GM19351 (cell line): ENCODE measurements at regions not wholly inside any gene's neighbourhood (a gene's known extent, or its start where the extent isn't known, plus 50 kb on each side); places are given as distances from the start of the nearest gene placed in this dataset.

Experiments used
- ATAC-seq: cut with Tn5 transposase; IDR thresholded peaks from one replicate; pipeline ENCODE4 v1.9.1; 2021; ENCODE audit warnings: mild to moderate bottlenecking, moderate library complexity; ENCODE audit not compliant: unreplicated experiment

- no peak for ATAC-seq
Observed at GRCh38 chr3:70805061-70805889, 492.8 kb upstream of the MDFIC2 start.

DNA sequence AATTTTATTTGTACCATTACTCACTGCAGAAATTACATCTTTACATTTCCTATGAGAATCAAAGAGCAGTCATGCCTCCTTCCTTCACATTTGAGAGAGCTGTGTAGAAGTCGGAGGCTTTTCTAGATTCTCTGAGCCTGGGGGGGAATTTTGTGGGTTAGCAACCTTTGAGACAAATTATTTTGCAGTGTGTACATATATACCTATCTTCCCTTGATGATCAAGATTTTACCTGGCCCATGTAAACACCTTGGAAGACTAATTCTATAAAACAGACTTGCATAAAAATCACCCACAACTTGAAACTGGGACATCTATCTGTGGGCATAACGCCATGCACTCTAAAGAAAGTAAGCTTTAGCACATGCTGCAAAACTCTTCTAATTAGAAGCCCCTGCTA, 491.5 kb upstream of the MDFIC2 start:
- no peak for ATAC-seq

DNA sequence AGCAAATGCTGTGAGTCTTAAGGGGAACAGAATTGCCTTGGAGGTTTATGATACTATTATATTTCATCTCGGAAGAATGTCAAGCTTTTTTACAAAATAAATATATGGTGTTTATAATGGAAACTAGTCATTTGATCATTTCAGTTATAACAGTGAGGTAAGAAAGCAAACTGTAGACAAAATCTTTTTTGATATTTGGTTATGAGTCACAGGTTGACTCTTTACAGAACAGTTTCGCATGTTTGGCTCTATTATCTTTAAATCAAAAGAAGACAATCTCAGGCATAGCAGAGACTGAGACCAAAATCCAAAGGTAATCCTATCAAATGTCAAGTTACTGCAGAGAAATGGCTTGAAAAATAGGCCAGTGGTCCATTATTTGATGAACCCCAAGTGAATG, 490.9 kb upstream of the MDFIC2 start:
- ATAC-seq = no peak

GRCh38 chr3:70800951-70801350, 488.5 kb upstream of the MDFIC2 start:
- no peak for ATAC-seq

GRCh38 chr3:70789878-70790277, 477.4 kb upstream of the MDFIC2 start:
- no peak for ATAC-seq

GRCh38 chr3:70780790-70781189, 468.4 kb upstream of the MDFIC2 start:
- ATAC-seq = no peak

GRCh38 chr3:70779296-70779695, 466.9 kb upstream of the MDFIC2 start:
- no peak for ATAC-seq

DNA sequence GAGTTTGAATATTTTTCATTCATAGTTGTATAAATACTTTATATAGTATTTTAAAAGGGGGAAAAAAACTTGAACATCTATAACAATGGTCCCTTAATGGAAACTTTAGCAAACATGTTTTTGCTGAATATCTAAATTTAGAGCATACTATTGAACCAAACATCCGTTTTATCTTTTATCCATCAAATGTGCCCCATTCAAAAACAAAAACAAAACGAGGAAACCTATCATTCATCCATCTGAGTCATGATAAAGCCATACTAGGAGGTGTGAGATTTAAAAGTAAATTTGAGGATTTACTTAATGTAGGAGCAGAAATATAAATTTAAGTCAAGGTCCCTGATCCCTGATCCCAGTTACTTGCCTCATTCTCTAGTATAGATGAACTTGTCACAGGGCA, 463.6 kb upstream of the MDFIC2 start:
- ATAC-seq = no peak

DNA sequence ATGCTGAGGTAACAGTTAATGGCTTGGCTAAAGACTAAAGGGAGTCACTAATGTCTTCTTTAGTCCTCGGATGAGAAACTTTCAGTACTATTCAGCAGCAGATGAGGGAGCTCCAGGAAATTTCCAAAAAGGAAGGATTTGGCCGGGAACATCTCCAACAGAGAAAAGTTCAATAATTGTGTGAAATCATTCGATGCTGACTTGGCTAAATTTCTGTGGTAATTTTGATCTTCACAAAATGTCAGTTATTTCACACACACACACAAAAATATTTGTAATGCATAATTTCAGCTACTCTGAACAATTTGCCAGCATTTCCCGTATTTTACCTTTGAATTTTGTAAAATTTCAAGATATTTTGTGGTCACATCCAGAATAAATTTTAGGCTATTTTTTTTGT, 462.8 kb upstream of the MDFIC2 start:
- no peak for ATAC-seq

- no peak for ATAC-seq
Observed at GRCh38 chr3:70774641-70775040, 462.2 kb upstream of the MDFIC2 start.

GRCh38 chr3:70771426-70772147, 459.1 kb upstream of the MDFIC2 start:
- peak; percentile 92 for ATAC-seq

DNA sequence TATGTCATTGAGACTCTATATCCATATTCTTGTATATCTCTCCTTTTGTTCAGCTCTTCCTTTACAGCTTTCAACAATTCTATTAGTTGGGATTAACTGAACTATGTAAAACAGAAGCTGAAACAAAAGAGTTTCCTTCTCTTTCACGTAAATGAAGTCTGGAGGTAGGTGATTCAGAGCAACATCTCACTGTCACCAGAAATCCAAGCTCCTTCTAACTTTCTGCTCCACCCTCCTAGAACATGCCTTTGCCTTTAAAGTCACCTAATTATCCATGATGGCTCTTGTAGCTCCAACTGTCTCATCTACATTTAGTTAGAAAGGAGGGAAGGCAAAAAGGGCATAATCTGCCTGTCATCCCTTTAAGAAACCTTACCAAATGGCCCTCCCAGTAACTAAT, 458.2 kb upstream of the MDFIC2 start:
- ATAC-seq = no peak

GRCh38 chr3:70766301-70766700, 453.9 kb upstream of the MDFIC2 start:
- no peak for ATAC-seq

GRCh38 chr3:70763894-70764293, 451.5 kb upstream of the MDFIC2 start:
- no peak for ATAC-seq

GRCh38 chr3:70757658-70758057, 445.2 kb upstream of the MDFIC2 start:
- ATAC-seq = no peak

GRCh38 chr3:70755526-70755925, 443.1 kb upstream of the MDFIC2 start:
- no peak for ATAC-seq

DNA sequence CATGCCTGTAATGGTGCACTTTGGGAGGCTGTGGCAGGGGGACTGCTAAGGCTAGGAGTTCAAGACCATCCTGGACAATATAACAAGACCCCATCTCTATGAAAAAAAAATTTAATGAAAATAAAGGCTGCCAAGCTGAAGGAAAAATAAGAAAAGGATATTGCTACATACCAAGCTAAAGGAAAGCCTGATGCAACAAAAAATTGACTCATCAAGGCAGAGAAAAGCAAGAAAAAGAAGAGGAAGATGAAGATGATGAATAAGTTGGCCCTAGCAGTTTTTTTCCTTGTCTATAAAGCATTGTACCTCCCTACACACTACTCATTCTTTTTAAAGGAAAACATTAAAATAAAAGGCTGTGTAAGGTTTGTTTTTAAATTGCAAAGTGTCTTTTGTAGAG, 441.9 kb upstream of the MDFIC2 start:
- no peak for ATAC-seq

DNA sequence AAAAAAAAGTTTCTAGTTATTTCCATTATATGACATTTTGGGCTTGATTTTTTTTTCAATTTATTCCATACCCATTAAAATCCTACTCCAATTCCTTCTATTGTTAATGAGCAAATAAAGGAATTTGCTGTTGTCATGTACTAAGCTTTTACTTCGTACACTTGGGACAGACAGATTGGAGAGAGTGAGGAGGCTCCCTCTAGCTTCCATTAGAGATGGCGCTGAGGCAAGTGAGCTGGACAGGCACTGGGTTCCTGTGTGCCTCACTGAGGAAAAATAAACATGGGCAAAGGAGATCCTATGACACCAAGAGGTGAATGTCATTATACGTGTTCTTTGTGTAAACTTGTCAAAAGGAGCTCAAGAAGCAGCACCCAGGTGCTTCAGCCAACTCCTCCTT, 441.1 kb upstream of the MDFIC2 start:
- no peak for ATAC-seq

DNA sequence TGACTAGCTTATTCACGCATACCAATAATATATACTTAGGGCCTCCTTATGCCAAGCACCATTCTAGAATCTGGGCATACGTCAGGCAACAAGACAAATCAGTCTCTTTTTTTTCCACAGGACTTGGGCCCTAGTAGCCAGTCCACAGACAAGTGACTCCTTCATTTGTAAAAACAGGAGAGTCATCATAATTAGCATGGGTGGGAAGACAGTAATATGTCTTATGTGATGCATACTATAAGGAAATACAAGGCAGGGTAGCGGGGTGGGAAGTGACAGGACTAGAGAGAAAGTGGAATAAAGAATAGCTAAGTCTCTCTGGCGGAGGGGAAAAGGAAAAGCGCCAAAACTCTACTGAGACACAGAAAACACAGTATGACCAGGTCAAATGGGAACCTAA, 439.6 kb upstream of the MDFIC2 start:
- no peak for ATAC-seq

- no peak for ATAC-seq
Observed at GRCh38 chr3:70749122-70749521, 436.7 kb upstream of the MDFIC2 start.

GRCh38 chr3:70748593-70748992, 436.2 kb upstream of the MDFIC2 start:
- no peak for ATAC-seq

GRCh38 chr3:70747847-70748246, 435.4 kb upstream of the MDFIC2 start:
- ATAC-seq = no peak
